ENCODE measurements at regions not wholly inside any gene's neighbourhood (a gene's known extent, or its start where the extent isn't known, plus 50 kb on each side); places are given as distances from the start of the nearest gene placed in this dataset.
A peak's percentile ranks its signal among the peaks of the same experiment; 100 is the strongest.
"Not testable (repeated sequence)": the region's sequence is repeated elsewhere in the genome, so short reads cannot be mapped to it uniquely, and the experiment has no call there.

GRCh38 chr2:67777010-67777409, 285.8 kb downstream of the C1D start:
- no peak for ATAC-seq

GRCh38 chr2:67777836-67778429, 284.9 kb downstream of the C1D start:
- ATAC-seq, result no peak
- no peak for TF ChIP-seq ZFP30 (CRISPR knock-in tag; IDR thresholded peaks at IDR 0.05)

More at GRCh38 chr2:67777010-67777409, 285.8 kb downstream of the C1D start:
- TF ChIP-seq PATZ1 (CRISPR knock-in tag; IDR thresholded peaks at IDR 0.05; ENCODE audit: borderline replicate concordance) (no peak), TCF4 (CRISPR knock-in tag; IDR thresholded peaks at IDR 0.05; ENCODE audit: borderline replicate concordance) (peak; percentile 81; the same call in 1 of the 2 replicates), ZNF8 (CRISPR knock-in tag; IDR thresholded peaks at IDR 0.05) (0 out of 2 replicates have a peak, but pooled peaks have one; percentile 6), TSHZ2 (CRISPR knock-in tag; IDR thresholded peaks at IDR 0.05) (0 out of 2 replicates have a peak, but pooled peaks have one; percentile 73), POU6F1 (CRISPR knock-in tag; IDR thresholded peaks at IDR 0.05; ENCODE audit: borderline replicate concordance, low read depth) (no peak)

- not testable (repeated sequence) for ATAC-seq
Observed at GRCh38 chr2:67780841-67781240, 282.0 kb downstream of the C1D start.

- TF ChIP-seq GLIS3 (CRISPR knock-in tag; IDR thresholded peaks at IDR 0.05), result no peak
- no peak for TF ChIP-seq POU6F1 (CRISPR knock-in tag; IDR thresholded peaks at IDR 0.05; ENCODE audit: borderline replicate concordance, low read depth)
- no peak for TF ChIP-seq ZNF565 (CRISPR knock-in tag; conservative IDR thresholded peaks at IDR 0.05; ENCODE audit: low read depth)
- TF ChIP-seq ZFP3 (CRISPR knock-in tag; IDR thresholded peaks at IDR 0.05), result no peak
- no peak for TF ChIP-seq TOX (CRISPR knock-in tag; IDR thresholded peaks at IDR 0.05; ENCODE audit: borderline replicate concordance)
- no peak for TF ChIP-seq ISL1 (CRISPR knock-in tag; IDR thresholded peaks at IDR 0.05)
- no peak for TF ChIP-seq ZNF70 (CRISPR knock-in tag; IDR thresholded peaks at IDR 0.05)
- no peak for TF ChIP-seq CSRNP3 (CRISPR knock-in tag; IDR thresholded peaks at IDR 0.05)
- TF ChIP-seq TCF4 (CRISPR knock-in tag; IDR thresholded peaks at IDR 0.05; ENCODE audit: borderline replicate concordance), result no peak
- TF ChIP-seq ZNF8 (CRISPR knock-in tag; IDR thresholded peaks at IDR 0.05), result no peak
- no peak for TF ChIP-seq ZFP30 (CRISPR knock-in tag; IDR thresholded peaks at IDR 0.05)
- no peak for TF ChIP-seq PATZ1 (CRISPR knock-in tag; IDR thresholded peaks at IDR 0.05; ENCODE audit: borderline replicate concordance)
- ATAC-seq, result peak; percentile 26; the same call in 2 of the 3 replicates
Observed at GRCh38 chr2:67782443-67782842, 280.4 kb downstream of the C1D start.
